Hematopoietic multipotent progenitor cell (in vitro differentiated cells): ENCODE measurements at regions not wholly inside any gene's neighbourhood (a gene's known extent, or its start where the extent isn't known, plus 50 kb on each side); places are given as distances from the start of the nearest gene placed in this dataset.
"Not testable (repeated sequence)": the region's sequence is repeated elsewhere in the genome, so short reads cannot be mapped to it uniquely, and the experiment has no call there.

ENCODE experiments used
- DNase-seq, 3 donors: peaks; one replicate each; pipeline ENCODE4 v3.0.0-alpha.2; 2011 to 2015; ENCODE audit warnings: low read depth in 2 of 3, low spot score in 2 of 3

- DNase-seq, result not testable (repeated sequence)
Measured at GRCh38 chr20:53858516-53858915, 211.9 kb downstream of the BCAS1 start.

GRCh38 chr20:53857723-53858236 is 212.6 kb downstream of the BCAS1 start:
- no peak for DNase-seq

- DNase-seq, result no peak
Measured at GRCh38 chr20:53856300-53857295, 213.8 kb downstream of the BCAS1 start.

- peak in 1 of 3 donors; percentile 21 for DNase-seq
Measured at GRCh38 chr20:53855733-53856132, 214.7 kb downstream of the BCAS1 start.

GRCh38 chr20:53854609-53854926 is 215.8 kb downstream of the BCAS1 start:
- DNase-seq, result not testable (repeated sequence)

- no peak for DNase-seq
Measured at GRCh38 chr20:53853111-53853713, 217.2 kb downstream of the BCAS1 start.

GRCh38 chr20:53852691-53853090 is 217.7 kb downstream of the BCAS1 start:
- DNase-seq, result no peak

- no peak for DNase-seq
Measured at GRCh38 chr20:53852014-53852413, 218.4 kb downstream of the BCAS1 start.

- DNase-seq, result no peak
Measured at GRCh38 chr20:53850319-53850718, 220.1 kb downstream of the BCAS1 start.

- DNase-seq, result no peak
Measured at GRCh38 chr20:53849471-53850059, 220.8 kb downstream of the BCAS1 start.

GRCh38 chr20:53848304-53848703 is 222.1 kb downstream of the BCAS1 start:
- DNase-seq, result no peak

- DNase-seq, result no peak
Measured at GRCh38 chr20:53847837-53848170, 222.6 kb downstream of the BCAS1 start.

- peak in 2 of 3 donors; percentile 43 to 69 for DNase-seq
Measured at GRCh38 chr20:53847139-53847836, 223.1 kb downstream of the BCAS1 start.

GRCh38 chr20:53846640-53847039 is 223.8 kb downstream of the BCAS1 start:
- no peak for DNase-seq

GRCh38 chr20:53845980-53846379 is 224.4 kb downstream of the BCAS1 start:
- no peak for DNase-seq

GRCh38 chr20:53844259-53844658 is 226.1 kb downstream of the BCAS1 start:
- DNase-seq, result no peak

- DNase-seq, result no peak
Measured at GRCh38 chr20:53843645-53844044, 226.7 kb downstream of the BCAS1 start.

- peak in 1 of 3 donors; percentile 28 for DNase-seq
Measured at GRCh38 chr20:53842301-53843099, 227.9 kb downstream of the BCAS1 start.

GRCh38 chr20:53841741-53842140 is 228.7 kb downstream of the BCAS1 start:
- DNase-seq, result no peak

- DNase-seq, result no peak
Measured at GRCh38 chr20:53840532-53840931, 229.9 kb downstream of the BCAS1 start.
